Tongue (tissue), 1 donor: ENCODE measurements at regions not wholly inside any gene's neighbourhood (a gene's known extent, or its start where the extent isn't known, plus 50 kb on each side); places are given as distances from the start of the nearest gene placed in this dataset.
"Not testable (repeated sequence)": the region's sequence is repeated elsewhere in the genome, so short reads cannot be mapped to it uniquely, and the experiment has no call there.

ENCODE experiments used
- DNase-seq: peaks from one replicate; pipeline ENCODE4 v3.0.0-alpha.2; 2015

GRCh38 chr10:36542493-36542892, 582.9 kb upstream of the ANKRD30A start:
- DNase-seq = no peak

- no peak for DNase-seq
Observed at GRCh38 chr10:36540611-36541010, 584.8 kb upstream of the ANKRD30A start.

- no peak for DNase-seq
Observed at GRCh38 chr10:36538953-36539586, 586.3 kb upstream of the ANKRD30A start.

GRCh38 chr10:36534471-36535002, 590.9 kb upstream of the ANKRD30A start:
- peak; percentile 21 for DNase-seq

DNA sequence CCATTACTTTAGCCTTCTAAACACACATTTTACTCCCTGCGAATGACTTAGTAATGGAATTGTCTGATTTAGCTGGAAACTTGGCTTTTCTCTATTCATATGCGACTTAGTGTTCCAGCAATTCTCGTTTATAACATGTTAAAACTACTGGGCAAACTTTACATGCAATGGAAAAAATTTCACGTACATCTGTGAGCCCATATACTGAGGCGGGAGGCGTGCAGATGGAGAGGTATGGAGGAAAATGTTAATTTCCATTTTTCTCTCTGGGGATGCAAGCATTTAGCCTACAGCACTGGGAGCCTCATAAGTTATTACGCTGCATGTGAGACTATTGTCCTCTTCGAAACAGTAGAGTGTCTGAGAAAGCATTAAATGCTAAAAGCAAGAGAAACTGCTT, 591.5 kb upstream of the ANKRD30A start:
- DNase-seq = peak; percentile 26

GRCh38 chr10:36533316-36533715, 592.1 kb upstream of the ANKRD30A start:
- no peak for DNase-seq

DNA sequence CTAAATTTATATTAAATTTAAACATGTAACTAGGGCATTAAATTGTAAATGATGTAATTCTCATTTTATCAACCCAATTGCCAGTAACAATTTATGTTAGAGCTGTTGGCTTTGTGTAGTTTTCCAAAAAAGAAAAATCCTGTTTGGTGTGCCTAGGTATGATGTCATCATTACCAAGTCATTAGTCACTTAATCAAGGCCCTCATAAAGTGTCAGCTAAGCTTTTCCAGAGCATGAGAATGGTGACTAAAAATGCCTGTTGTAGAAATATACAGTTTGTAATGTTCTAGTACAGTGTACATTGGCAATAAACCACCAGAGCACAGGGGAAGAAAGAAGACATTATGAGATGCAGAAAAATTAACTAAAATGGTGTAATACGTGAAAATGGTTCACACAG, 593.8 kb upstream of the ANKRD30A start:
- DNase-seq = no peak

- DNase-seq = peak; percentile 39
Observed at GRCh38 chr10:36526033-36526432, 599.4 kb upstream of the ANKRD30A start.

DNA sequence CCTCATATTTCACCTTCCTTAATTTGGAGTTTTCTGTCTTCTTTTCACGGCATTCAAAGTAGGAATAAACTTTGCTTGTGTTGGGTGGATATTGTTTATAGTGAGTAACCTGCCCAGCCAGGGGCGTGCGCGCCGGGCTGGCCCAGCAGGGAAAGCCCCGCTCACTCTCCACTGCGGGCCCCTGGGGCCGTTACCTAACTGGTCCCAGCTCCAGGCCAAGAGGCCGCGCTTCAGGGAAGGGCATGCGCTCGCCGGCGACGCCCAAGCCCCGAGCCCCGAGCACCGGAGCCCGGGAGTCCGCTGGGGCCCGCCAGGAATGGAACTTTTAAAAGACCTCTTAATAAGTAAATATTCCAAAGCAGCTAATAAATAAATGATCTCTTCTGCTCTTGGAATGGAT, 601.3 kb upstream of the ANKRD30A start:
- DNase-seq = not testable (repeated sequence)

GRCh38 chr10:36519909-36520308, 605.5 kb upstream of the ANKRD30A start:
- DNase-seq = no peak

GRCh38 chr10:36516281-36516680, 609.1 kb upstream of the ANKRD30A start:
- DNase-seq = no peak

DNA sequence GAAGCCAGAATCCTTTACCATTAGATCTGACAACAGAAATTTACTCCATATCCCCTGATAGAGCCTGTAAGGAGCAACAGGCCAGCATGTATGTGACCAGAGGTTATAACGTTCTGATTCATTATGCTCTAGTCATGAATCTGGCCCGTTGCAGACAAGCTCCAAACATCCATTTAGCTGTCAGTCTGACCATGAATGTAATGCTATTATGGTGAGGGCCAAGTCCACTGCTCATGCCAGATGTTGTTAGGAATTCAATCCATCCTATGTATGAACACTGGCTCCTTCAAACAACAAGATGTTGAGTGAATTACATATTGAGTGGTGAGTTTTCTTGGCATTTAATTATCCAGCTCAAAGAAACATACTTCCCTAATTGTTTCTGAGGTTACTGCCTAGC, 610.1 kb upstream of the ANKRD30A start:
- peak; percentile 72 for DNase-seq

DNA sequence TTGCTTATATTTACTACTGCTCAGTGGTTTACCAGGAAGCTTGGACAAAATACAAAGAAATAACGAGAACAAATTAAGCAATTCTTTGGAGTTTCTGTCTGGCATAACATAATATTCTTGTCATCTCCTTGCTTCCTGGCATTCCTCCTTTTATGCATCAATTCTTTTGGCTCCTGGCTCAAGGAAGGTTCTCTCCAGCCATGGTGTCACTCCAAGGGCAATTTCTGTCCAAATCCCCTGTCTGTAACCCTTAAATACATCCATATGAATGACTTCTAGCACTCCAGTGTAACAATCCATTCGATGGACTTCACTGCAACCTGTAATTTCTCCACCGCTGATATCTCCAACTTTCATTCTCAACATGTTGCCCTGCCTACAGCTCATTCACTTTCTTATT, 617.7 kb upstream of the ANKRD30A start:
- peak; percentile 30 for DNase-seq

DNA sequence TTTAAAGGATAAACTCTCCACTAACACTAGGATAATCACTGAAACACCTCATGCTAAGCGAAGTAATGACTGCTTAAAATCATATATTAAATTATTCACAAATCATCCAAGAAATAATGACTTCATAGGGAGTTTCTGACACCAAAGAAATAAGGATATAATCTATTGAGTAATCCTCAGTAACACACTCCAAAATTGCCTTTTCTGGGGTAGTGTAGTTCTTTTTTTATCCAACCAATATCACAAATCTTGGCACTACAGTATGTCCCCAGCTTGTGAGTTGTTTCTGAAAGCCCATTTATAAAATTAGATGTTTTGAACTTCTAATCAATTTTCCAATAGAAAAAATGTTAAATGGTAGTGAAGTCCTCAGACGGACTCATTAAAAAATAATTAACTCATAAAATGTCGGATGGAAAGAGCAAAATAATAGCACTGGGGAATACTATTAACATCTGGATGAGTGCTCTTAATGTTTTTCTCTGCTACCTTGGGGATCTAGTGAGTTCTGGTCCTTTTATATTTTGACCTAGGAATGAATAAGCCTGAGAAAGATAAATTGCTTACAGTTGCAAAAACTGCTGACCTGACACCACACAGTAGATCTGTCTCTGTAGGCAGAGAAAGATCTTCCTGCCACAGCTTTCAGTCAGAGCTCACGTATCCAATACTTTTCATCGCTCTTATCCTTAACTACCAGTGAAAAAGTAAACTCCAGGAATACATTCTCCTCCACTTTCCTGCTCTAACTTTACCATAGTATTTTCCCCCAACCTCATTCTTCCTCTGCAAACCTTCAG, 618.5 kb upstream of the ANKRD30A start:
- no peak for DNase-seq

DNA sequence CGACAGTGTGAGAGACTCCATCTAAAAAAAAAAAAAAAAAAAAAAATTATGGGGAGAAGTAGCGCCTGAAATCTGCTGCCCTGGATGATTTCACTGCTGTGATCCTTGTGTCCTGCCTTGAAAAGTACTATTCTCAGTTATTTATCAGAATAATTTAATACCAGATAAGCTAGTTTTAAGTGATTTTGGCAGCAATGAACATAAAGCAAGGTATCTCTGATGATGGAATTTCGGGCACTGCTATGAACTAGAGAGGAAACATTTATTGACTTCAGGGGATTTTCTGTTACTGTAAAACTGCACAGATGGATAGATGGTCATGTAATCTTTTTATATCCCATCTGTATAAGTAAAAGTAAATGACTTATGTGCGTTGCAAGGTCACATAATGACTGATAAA, 619.1 kb upstream of the ANKRD30A start:
- no peak for DNase-seq

DNA sequence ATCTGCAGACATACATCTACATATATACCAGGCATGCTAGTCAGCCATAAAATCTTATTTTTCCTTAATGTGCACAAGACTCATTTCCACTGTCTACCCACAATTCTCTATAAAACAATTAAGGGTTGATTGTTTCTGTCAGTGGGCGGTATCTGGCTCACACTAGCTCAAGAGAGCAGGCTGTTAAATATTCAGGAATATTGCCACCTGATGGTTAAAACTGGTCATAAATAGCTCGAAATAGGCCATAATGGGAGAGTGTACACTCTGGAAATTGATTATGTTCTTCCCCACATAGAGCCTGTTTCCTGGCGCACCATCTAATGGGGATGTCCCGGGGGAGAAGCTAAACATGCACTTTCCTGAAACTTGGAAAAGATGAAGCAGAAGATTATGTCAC, 620.6 kb upstream of the ANKRD30A start:
- DNase-seq = no peak

DNA sequence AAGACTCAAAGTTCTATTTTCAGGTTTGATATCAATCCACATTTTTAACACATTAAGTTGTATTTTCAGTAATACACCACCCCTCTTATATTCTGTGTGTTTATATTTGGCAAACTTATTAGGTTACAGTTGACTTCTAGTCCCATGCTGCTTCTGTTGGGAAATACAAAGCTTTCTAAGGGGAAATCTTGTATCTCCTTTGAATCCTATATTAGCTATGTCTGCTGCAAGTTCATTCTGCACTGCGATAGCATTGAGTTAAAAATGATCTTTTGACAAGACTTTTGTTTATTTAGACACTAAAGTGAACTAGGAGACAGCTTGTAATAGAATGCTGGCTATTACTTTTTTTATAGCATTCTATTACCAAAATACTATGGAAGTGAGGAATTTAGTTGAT, 625.1 kb upstream of the ANKRD30A start:
- DNase-seq = no peak

- DNase-seq = no peak
Observed at GRCh38 chr10:36499693-36500092, 625.7 kb upstream of the ANKRD30A start.

GRCh38 chr10:36496758-36497157, 628.6 kb upstream of the ANKRD30A start:
- no peak for DNase-seq

GRCh38 chr10:36494371-36494770, 631.0 kb upstream of the ANKRD30A start:
- DNase-seq = peak; percentile 41

DNA sequence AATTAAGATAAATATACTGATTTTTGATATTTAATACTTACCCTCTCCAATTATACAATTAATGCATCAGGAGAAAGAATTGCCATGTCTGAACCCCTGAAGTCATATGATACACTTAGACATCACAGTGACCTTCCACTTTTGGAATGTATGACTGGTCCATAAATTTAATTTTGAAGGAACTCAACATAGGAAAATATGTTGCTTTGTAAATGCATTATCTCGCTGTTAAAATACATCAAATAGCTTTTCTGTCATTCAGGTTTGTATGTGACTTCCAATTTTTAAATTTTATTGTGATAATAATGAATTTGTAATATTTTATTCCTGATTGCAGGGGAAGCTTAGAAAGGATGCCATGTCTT, 631.9 kb upstream of the ANKRD30A start:
- DNase-seq = no peak

- DNase-seq = peak; percentile 19
Observed at GRCh38 chr10:36492590-36493515, 632.5 kb upstream of the ANKRD30A start.

DNA sequence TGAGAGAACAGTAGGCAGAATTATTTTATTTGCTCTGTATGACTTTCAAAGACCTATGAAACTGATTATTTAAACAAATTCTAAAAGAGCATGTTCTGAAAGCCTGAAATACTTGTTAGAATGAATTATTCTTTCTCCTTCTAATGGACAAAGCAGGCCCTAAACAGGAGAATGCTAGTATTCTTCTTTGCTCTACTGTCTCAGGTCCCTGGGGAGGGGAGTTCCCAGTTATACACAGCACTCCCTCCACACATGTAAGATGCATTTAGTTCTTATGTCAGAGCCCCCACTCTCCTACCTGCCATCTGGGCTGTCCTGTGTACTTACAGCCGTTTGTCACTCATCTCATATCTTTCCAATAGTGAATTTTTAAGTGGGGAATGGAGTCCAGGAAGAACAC, 633.5 kb upstream of the ANKRD30A start:
- no peak for DNase-seq
